OCI-LY3 (cell line): ENCODE measurements at regions not wholly inside any gene's neighbourhood (a gene's known extent, or its start where the extent isn't known, plus 50 kb on each side); places are given as distances from the start of the nearest gene placed in this dataset.

Source experiments
- EZH2phosphoT487 ChIP-seq: fragments of 200-600 bp; shearing (Covaris generic); IDR thresholded peaks from 2 replicates; pipeline ENCODE4 v1.6.1; 2018; ENCODE audit warnings: antibody characterized with exemption, mixed run types, low read depth
- TF ChIP-seq, protein P1 (sequence below): fragments of 200-600, 300-600 bp; sonication (generic); IDR thresholded peaks from 2 replicates; pipeline ENCODE4 v1.5.1; 2014; ENCODE audit warnings: antibody characterized with exemption, low read length, low read depth

DNA sequence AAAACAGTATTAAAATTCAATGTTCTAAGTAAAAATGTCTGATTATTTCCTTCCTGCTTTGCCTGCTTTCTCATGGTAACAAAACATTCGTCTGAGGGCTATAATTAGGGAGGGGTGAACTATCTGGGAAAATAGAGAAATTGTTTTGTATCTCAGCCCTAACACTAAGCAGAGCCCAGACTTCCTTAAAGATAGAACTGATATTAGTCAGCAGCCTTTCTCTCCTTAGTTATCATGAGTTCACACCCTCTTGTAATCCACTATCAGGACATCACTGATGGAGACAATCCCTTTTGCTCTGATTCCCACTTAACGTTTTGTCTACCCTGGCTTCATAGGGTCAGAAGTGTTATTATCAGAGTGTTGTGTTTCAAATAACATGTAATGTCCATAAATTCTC, 701.1 kb upstream of the ZEB2 start:
- TF ChIP-seq, protein P1, sequence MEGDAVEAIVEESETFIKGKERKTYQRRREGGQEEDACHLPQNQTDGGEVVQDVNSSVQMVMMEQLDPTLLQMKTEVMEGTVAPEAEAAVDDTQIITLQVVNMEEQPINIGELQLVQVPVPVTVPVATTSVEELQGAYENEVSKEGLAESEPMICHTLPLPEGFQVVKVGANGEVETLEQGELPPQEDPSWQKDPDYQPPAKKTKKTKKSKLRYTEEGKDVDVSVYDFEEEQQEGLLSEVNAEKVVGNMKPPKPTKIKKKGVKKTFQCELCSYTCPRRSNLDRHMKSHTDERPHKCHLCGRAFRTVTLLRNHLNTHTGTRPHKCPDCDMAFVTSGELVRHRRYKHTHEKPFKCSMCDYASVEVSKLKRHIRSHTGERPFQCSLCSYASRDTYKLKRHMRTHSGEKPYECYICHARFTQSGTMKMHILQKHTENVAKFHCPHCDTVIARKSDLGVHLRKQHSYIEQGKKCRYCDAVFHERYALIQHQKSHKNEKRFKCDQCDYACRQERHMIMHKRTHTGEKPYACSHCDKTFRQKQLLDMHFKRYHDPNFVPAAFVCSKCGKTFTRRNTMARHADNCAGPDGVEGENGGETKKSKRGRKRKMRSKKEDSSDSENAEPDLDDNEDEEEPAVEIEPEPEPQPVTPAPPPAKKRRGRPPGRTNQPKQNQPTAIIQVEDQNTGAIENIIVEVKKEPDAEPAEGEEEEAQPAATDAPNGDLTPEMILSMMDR, result no peak
- no peak for TF ChIP-seq EZH2phosphoT487
